ENCODE measurements at regions not wholly inside any gene's neighbourhood (a gene's known extent, or its start where the extent isn't known, plus 50 kb on each side); places are given as distances from the start of the nearest gene placed in this dataset.
A peak's percentile ranks its signal among the peaks of the same experiment; 100 is the strongest.

DNA sequence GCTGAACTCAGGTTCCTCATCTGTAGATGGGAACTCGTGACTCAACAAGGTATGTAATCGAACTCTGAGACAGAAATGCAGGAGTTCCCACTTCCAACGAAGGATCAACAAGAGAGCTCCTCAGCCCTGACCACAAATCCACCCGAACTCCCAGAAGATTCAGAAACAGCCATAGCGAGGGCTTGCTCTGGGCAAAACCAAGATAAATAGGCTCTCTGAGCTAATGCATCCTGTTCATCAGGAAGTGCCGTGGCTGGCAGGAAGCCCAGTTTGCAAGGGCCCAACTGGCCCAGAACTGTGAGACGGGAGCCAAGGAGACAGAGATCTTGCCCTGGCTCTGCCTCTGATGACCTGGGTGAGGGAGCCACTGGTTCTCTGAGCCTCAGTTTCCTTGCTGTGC is 141.7 kb upstream of the PFKP start:
- CTCF ChIA-PET, result no interaction called here
- no peak overlapping the region for H3K4me2 ChIP-seq (ENCODE audit: low read length)
- ATAC-seq (no peak), DNase-seq (peak; percentile 51)
- no peak overlapping the region for H3K27ac ChIP-seq (ENCODE audit: low read length)
- no TSS peak for BruUV-seq (replicated peaks)
- H3K9me3 ChIP-seq (ENCODE audit: low read length), result no peaks in the 10 kb centered on the region
- no peaks in the 10 kb centered on the region for H3K9me2 ChIP-seq (replicated peaks; ENCODE audit: low read length)
- H3K9ac ChIP-seq (ENCODE audit: low read length), result no peak overlapping the region
- intact Hi-C loops (cut with micrococcal nuclease), result loop anchor here (10.0 kb wide), 1 partner anchor 49 kb away; no protein-coding TSS in a partner anchor
- no peaks in the 10 kb centered on the region for H3F3A ChIP-seq (ENCODE audit: low read length, unreplicated experiment)
- no peaks in the 10 kb centered on the region for H3K27me3 ChIP-seq (ENCODE audit: low read length)
- no peak overlapping the region for H2AFZ ChIP-seq (ENCODE audit: low read length)
- POLR2A ChIA-PET (ENCODE audit: unreplicated experiment), result no interaction called here
- H3K36me3 ChIP-seq (ENCODE audit: low read depth, low read length), result no peaks in the 10 kb centered on the region
- no peaks in the 10 kb centered on the region for H4K20me1 ChIP-seq (ENCODE audit: low read length)
- no peaks in the 10 kb centered on the region for H3K79me2 ChIP-seq (ENCODE audit: low read length)
- 0 out of 2 replicates have a peak, but pooled peaks cover 4% of the 10 kb centered on the region for H3K4me1 ChIP-seq (ENCODE audit: insufficient read depth, low read length)
- no peak overlapping the region for H3K4me3 ChIP-seq (ENCODE audit: low read length)
- TF ChIP-seq EZH2 (IDR thresholded peaks at IDR 0.05; ENCODE audit: low read length, unreplicated experiment) (no peak), EZH2phosphoT487 (IDR thresholded peaks at IDR 0.05; ENCODE audit: borderline replicate concordance, low read length) (no peak)
- TF ChIP-seq, protein P1, sequence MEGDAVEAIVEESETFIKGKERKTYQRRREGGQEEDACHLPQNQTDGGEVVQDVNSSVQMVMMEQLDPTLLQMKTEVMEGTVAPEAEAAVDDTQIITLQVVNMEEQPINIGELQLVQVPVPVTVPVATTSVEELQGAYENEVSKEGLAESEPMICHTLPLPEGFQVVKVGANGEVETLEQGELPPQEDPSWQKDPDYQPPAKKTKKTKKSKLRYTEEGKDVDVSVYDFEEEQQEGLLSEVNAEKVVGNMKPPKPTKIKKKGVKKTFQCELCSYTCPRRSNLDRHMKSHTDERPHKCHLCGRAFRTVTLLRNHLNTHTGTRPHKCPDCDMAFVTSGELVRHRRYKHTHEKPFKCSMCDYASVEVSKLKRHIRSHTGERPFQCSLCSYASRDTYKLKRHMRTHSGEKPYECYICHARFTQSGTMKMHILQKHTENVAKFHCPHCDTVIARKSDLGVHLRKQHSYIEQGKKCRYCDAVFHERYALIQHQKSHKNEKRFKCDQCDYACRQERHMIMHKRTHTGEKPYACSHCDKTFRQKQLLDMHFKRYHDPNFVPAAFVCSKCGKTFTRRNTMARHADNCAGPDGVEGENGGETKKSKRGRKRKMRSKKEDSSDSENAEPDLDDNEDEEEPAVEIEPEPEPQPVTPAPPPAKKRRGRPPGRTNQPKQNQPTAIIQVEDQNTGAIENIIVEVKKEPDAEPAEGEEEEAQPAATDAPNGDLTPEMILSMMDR (conservative IDR thresholded peaks at IDR 0.05; ENCODE audit: low read depth, low read length), result no peak

- CTCF ChIA-PET, result no interaction called here
- Histone ChIP-seq H3K9ac (ENCODE audit: low read length) (no peak overlapping the region), H3K4me2 (ENCODE audit: low read length) (no peak overlapping the region), H3K4me3 (ENCODE audit: low read length) (no peak overlapping the region), H3K27me3 (ENCODE audit: low read length) (no peaks in the 10 kb centered on the region), H3K4me1 (ENCODE audit: insufficient read depth, low read length) (0 out of 2 replicates have a peak, but pooled peaks cover 4% of the 10 kb centered on the region), H3K9me2 (replicated peaks; ENCODE audit: low read length) (no peaks in the 10 kb centered on the region), H2AFZ (ENCODE audit: low read length) (no peak overlapping the region), H3F3A (ENCODE audit: low read length, unreplicated experiment) (no peaks in the 10 kb centered on the region), H4K20me1 (ENCODE audit: low read length) (no peaks in the 10 kb centered on the region), H3K79me2 (ENCODE audit: low read length) (no peaks in the 10 kb centered on the region), H3K9me3 (ENCODE audit: low read length) (no peaks in the 10 kb centered on the region), H3K27ac (ENCODE audit: low read length) (no peak overlapping the region), H3K36me3 (ENCODE audit: low read depth, low read length) (no peaks in the 10 kb centered on the region)
- POLR2A ChIA-PET (ENCODE audit: unreplicated experiment), result no interaction called here
- no peak for ATAC-seq
- no peak for DNase-seq
- BruUV-seq (replicated peaks), result no TSS peak
- TF ChIP-seq, protein P1 (conservative IDR thresholded peaks at IDR 0.05; ENCODE audit: low read depth, low read length), result no peak
- TF ChIP-seq EZH2 (IDR thresholded peaks at IDR 0.05; ENCODE audit: low read length, unreplicated experiment) (no peak), EZH2phosphoT487 (IDR thresholded peaks at IDR 0.05; ENCODE audit: borderline replicate concordance, low read length) (no peak)
- intact Hi-C loops (cut with micrococcal nuclease), result loop anchor here (10.0 kb wide), 1 partner anchor 50 kb away; no protein-coding TSS in a partner anchor
These were observed 142.9 kb upstream of the PFKP start for GRCh38 chr10:2924431-2924830.

- Histone ChIP-seq H3K4me3 (ENCODE audit: low read length) (no peak overlapping the region), H2AFZ (ENCODE audit: low read length) (no peak overlapping the region), H3K79me2 (ENCODE audit: low read length) (no peaks in the 10 kb centered on the region), H3K9me3 (ENCODE audit: low read length) (no peaks in the 10 kb centered on the region), H3K27me3 (ENCODE audit: low read length) (no peaks in the 10 kb centered on the region), H3K36me3 (ENCODE audit: low read depth, low read length) (no peaks in the 10 kb centered on the region), H4K20me1 (ENCODE audit: low read length) (no peaks in the 10 kb centered on the region), H3F3A (ENCODE audit: low read length, unreplicated experiment) (no peaks in the 10 kb centered on the region), H3K27ac (ENCODE audit: low read length) (no peak overlapping the region), H3K4me2 (ENCODE audit: low read length) (peak overlapping the region; percentile 71), H3K9me2 (replicated peaks; ENCODE audit: low read length) (no peaks in the 10 kb centered on the region), H3K4me1 (ENCODE audit: insufficient read depth, low read length) (0 out of 2 replicates have a peak, but pooled peaks cover 4% of the 10 kb centered on the region), H3K9ac (ENCODE audit: low read length) (no peak overlapping the region)
- ChIA-PET POLR2A (ENCODE audit: unreplicated experiment) (no interaction called here), CTCF (no interaction called here)
- peak; percentile 50 for DNase-seq
- intact Hi-C loops (cut with micrococcal nuclease), result loop anchor here (10.0 kb wide), 1 partner anchor 53 kb away; no protein-coding TSS in a partner anchor
- ATAC-seq, result peak; percentile 62
- no TSS peak for BruUV-seq (replicated peaks)
- TF ChIP-seq, protein P1 (conservative IDR thresholded peaks at IDR 0.05; ENCODE audit: low read depth, low read length), result no peak; the same call in 1 of the 2 replicates
- no peak for TF ChIP-seq EZH2phosphoT487 (IDR thresholded peaks at IDR 0.05; ENCODE audit: borderline replicate concordance, low read length)
- TF ChIP-seq EZH2 (IDR thresholded peaks at IDR 0.05; ENCODE audit: low read length, unreplicated experiment), result no peak
These were observed 145.2 kb upstream of the PFKP start for GRCh38 chr10:2921956-2922680.

Measured in PC-3 (cell line).